Endothelial cell of umbilical vein (primary cell): ENCODE measurements at regions not wholly inside any gene's neighbourhood (a gene's known extent, or its start where the extent isn't known, plus 50 kb on each side); places are given as distances from the start of the nearest gene placed in this dataset.

Experiments
- BruUV-seq: library from RNA; stranded (reverse); fragments of 400-500 nt; replicated peaks from 2 replicates; lab custom pipeline; 2021; lab: Mats Ljungman, UMichigan
- CTCF ChIA-PET: fragments of 300-600, 350-600 bp; sonication (Branson Sonifier 250); formaldehyde crosslinking; loops from one replicate; lab custom pipeline; 2021; ENCODE audit warnings: antibody characterized with exemption, inconsistent platforms; lab: Charles Lee
- POLR2A ChIA-PET: fragments of 300-600, 350-600 bp; sonication (Branson Sonifier 250); formaldehyde crosslinking; loops from one replicate; lab custom pipeline; 2021; ENCODE audit warnings: antibody characterized with exemption, inconsistent platforms; lab: Charles Lee
- DNase-seq: peaks from one replicate; pipeline ENCODE4 v3.0.0-alpha.2; 2011; ENCODE audit warnings: low read depth, low spot score
- FAIRE-seq: peaks from 2 replicates; lab custom pipeline; 2011; peaks lifted over from hg19 to GRCh38; lab: Jason Lieb, UNC
- H2AFZ ChIP-seq: 2 replicates; pipeline ENCODE4 v1.6.0; 2012; ENCODE audit warnings: low read depth, low read length, control low read depth, inconsistent platforms
- H3K27ac ChIP-seq: 2 replicates; pipeline ENCODE4 v1.5.1; 2011; ENCODE audit warnings: low read depth, mild to moderate bottlenecking, control low read depth, low read length, moderate library complexity; ENCODE audit not compliant: insufficient read depth
- H3K27me3 ChIP-seq, 2 experiments: 2 replicates each; pipeline versions ENCODE4 v1.6.0 to v1.6.1; 2011; ENCODE audit warnings: low read length in 2 of 2, mixed read lengths in 1 of 2; ENCODE audit not compliant: control insufficient read depth in 2 of 2, insufficient read depth in 2 of 2
- H3K36me3 ChIP-seq, 2 experiments: 2 replicates in 1 of 2; 3 replicates in 1 of 2; pipeline ENCODE4 v1.5.1; 2011; ENCODE audit warnings: low read length in 2 of 2, mild to moderate bottlenecking in 1 of 2, moderate library complexity in 1 of 2; ENCODE audit not compliant: control insufficient read depth in 2 of 2, insufficient read depth in 2 of 2; ENCODE audit errors: extremely low read depth in 1 of 2
- H3K4me1 ChIP-seq: 3 replicates; pipeline ENCODE4 v1.5.1; 2011; ENCODE audit warnings: mild to moderate bottlenecking, low read length; ENCODE audit not compliant: control insufficient read depth, insufficient read depth; ENCODE audit errors: extremely low read depth
- H3K4me2 ChIP-seq: 2 replicates; pipeline ENCODE4 v1.6.1; 2011; ENCODE audit warnings: low read length, control low read depth, mixed read lengths; ENCODE audit not compliant: insufficient read depth
- H3K4me3 ChIP-seq, 3 experiments: fragments of 200-600 bp in 1 of 3; sonication (generic), shearing (Covaris generic) in 1 of 3; replicated peaks in 1 of 3; 2 replicates each; pipeline ENCODE4 v1.5.1; 2011 to 2016; ENCODE audit warnings: control low read depth in 3 of 3, low read length in 3 of 3, mild to moderate bottlenecking in 2 of 3, inconsistent platforms in 1 of 3, low read depth in 1 of 3, moderate library complexity in 1 of 3; ENCODE audit not compliant: insufficient read depth in 1 of 3
- H3K79me2 ChIP-seq: 2 replicates; pipeline ENCODE4 v1.6.0; 2012; ENCODE audit warnings: low read length, inconsistent platforms; ENCODE audit not compliant: control insufficient read depth, insufficient read depth
- H3K9ac ChIP-seq: replicated peaks from 2 replicates; pipeline ENCODE3; 2011; ENCODE audit warnings: low read length, control low read depth; ENCODE audit not compliant: insufficient read depth; ENCODE audit errors: extremely low read depth
- H3K9me1 ChIP-seq: replicated peaks from 3 replicates; pipeline ENCODE4 v1.6.0; 2011; ENCODE audit warnings: mild to moderate bottlenecking, low read length; ENCODE audit not compliant: control insufficient read depth, insufficient read depth; ENCODE audit errors: extremely low read depth
- H3K9me3 ChIP-seq: replicated peaks from 2 replicates; pipeline ENCODE4 v1.5.1; 2012; ENCODE audit warnings: low read length, inconsistent platforms; ENCODE audit not compliant: control insufficient read depth, insufficient read depth
- H4K20me1 ChIP-seq: replicated peaks from 2 replicates; pipeline ENCODE3; 2011; ENCODE audit warnings: mild to moderate bottlenecking, low read length; ENCODE audit not compliant: control insufficient read depth, insufficient read depth; ENCODE audit errors: extremely low read depth
- EZH2 ChIP-seq: IDR thresholded peaks from 2 replicates; pipeline ENCODE4 v1.6.1; 2012; ENCODE audit warnings: borderline replicate concordance, low read depth, mild to moderate bottlenecking, moderate library complexity, low read length, inconsistent platforms; ENCODE audit not compliant: severe bottlenecking
- FOS ChIP-seq: IDR thresholded peaks from 2 replicates; pipeline ENCODE4 v1.6.1; 2011; ENCODE audit warnings: mild to moderate bottlenecking, low read length, moderate library complexity, borderline replicate concordance; ENCODE audit not compliant: insufficient read depth
- GATA2 ChIP-seq: IDR thresholded peaks from 2 replicates; pipeline ENCODE4 v1.7.0; 2011; ENCODE audit warnings: low read depth, mild to moderate bottlenecking, moderate library complexity, mixed read lengths, low read length; ENCODE audit not compliant: insufficient read length, insufficient read depth
- JUN ChIP-seq: IDR thresholded peaks from 2 replicates; pipeline ENCODE4 v1.6.1; 2011; ENCODE audit warnings: borderline replicate concordance, low read depth; ENCODE audit not compliant: insufficient read length, insufficient read depth
- MAX ChIP-seq: IDR thresholded peaks from 2 replicates; pipeline ENCODE4 v1.6.1; 2011; ENCODE audit not compliant: insufficient read depth, insufficient read length
- MYC ChIP-seq: IDR thresholded peaks from one replicate; pipeline ENCODE4 v1.6.1; 2011; ENCODE audit warnings: mild to moderate bottlenecking, low read depth, low read length
- POLR2A ChIP-seq: IDR thresholded peaks from 2 replicates; pipeline ENCODE4 v1.6.1; 2012; ENCODE audit warnings: low read depth, mild to moderate bottlenecking, control low read depth, low read length
- POLR2AphosphoS5 ChIP-seq: IDR thresholded peaks from 2 replicates; pipeline ENCODE4 v1.6.1; 2012; ENCODE audit warnings: low read depth, mild to moderate bottlenecking, control low read depth, low read length, moderate library complexity; ENCODE audit not compliant: insufficient read depth
- dilution Hi-C: fragments of 300-500 bp; cut with MboI; formaldehyde crosslinking; loops from one replicate; pipeline ENCODE4 v1.15.0; 2019; ENCODE audit warnings: low sequenced_read_pairs; ENCODE audit not compliant: extremely low pct_ligation_motif_present
- intact Hi-C: fragments of 100-400 bp; cut with micrococcal nuclease; formaldehyde crosslinking; loops from one replicate; pipeline ENCODE4 v1.10.0; 2022
- TF ChIP-seq, protein P1 (sequence below), 2 donors: IDR thresholded peaks; 1 replicate in 1 of 2; 2 replicates in 1 of 2; pipeline ENCODE4 v1.5.1; 2011; ENCODE audit warnings: low read length in 2 of 2, mild to moderate bottlenecking in 2 of 2, moderate library complexity in 2 of 2, control low read depth in 1 of 2, inconsistent platforms in 1 of 2, low read depth in 1 of 2; ENCODE audit not compliant: insufficient read depth in 1 of 2; ENCODE audit errors: extremely low read depth in 1 of 2

DNA sequence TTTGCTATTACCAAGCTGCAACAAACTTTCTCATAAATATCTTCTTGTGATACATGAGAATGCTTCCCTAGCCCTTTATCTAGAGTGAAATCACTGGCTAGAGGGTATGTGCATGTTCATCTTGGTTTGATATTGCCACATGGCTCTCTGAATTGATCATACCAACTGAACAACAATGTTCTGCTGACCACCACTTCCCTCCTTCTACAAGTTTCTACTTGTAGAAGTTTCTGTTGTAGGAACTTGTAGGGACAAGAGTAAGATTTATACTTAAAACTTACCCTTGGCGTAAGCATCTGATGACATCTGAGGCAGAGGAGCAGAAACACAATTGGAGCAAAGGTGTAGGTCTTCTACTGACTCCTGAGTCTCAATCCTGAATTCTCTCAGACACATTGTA, 86.3 kb upstream of the FAM13C start:
- H3K9me1 ChIP-seq = no peaks in the 10 kb centered on the region
- no peak for TF ChIP-seq POLR2A
- TF ChIP-seq EZH2 = no peak
- TF ChIP-seq, protein P1, sequence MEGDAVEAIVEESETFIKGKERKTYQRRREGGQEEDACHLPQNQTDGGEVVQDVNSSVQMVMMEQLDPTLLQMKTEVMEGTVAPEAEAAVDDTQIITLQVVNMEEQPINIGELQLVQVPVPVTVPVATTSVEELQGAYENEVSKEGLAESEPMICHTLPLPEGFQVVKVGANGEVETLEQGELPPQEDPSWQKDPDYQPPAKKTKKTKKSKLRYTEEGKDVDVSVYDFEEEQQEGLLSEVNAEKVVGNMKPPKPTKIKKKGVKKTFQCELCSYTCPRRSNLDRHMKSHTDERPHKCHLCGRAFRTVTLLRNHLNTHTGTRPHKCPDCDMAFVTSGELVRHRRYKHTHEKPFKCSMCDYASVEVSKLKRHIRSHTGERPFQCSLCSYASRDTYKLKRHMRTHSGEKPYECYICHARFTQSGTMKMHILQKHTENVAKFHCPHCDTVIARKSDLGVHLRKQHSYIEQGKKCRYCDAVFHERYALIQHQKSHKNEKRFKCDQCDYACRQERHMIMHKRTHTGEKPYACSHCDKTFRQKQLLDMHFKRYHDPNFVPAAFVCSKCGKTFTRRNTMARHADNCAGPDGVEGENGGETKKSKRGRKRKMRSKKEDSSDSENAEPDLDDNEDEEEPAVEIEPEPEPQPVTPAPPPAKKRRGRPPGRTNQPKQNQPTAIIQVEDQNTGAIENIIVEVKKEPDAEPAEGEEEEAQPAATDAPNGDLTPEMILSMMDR (IDR thresholded peaks at IDR 0.05; ENCODE audit: extremely low read depth in 1 of 2, insufficient read depth in 1 of 2, low read depth in 1 of 2, low read length in 2 of 2) = no peak
- TF ChIP-seq FOS = no peak
- no peak for TF ChIP-seq POLR2AphosphoS5
- TF ChIP-seq MYC = no peak
- no peak for TF ChIP-seq JUN
- no peaks in the 10 kb centered on the region for H3K36me3 ChIP-seq
- no peaks in the 10 kb centered on the region for H4K20me1 ChIP-seq
- no peaks in the 10 kb centered on the region for H3K79me2 ChIP-seq
- no peaks in the 10 kb centered on the region for H3K9me3 ChIP-seq
- no peaks in the 10 kb centered on the region for H3K4me1 ChIP-seq
- dilution Hi-C loops = no loop called here
- intact Hi-C loops = no loop called here
- no TSS peak for BruUV-seq
- no peak for FAIRE-seq
- ChIA-PET CTCF (interaction anchor here (0.7 kb wide), 1 partner anchor 705 kb away, joined by 3 read pairs; no protein-coding TSS in a partner anchor), POLR2A (no interaction called here)
- no peak overlapping the region for H3K4me3 ChIP-seq
- no peak overlapping the region for H3K9ac ChIP-seq
- H3K4me2 ChIP-seq = no peak overlapping the region
- no peak overlapping the region for H3K27ac ChIP-seq
- H2AFZ ChIP-seq = no peak overlapping the region
- H3K27me3 ChIP-seq = no peaks in the 10 kb centered on the region
- no peak for DNase-seq

DNA sequence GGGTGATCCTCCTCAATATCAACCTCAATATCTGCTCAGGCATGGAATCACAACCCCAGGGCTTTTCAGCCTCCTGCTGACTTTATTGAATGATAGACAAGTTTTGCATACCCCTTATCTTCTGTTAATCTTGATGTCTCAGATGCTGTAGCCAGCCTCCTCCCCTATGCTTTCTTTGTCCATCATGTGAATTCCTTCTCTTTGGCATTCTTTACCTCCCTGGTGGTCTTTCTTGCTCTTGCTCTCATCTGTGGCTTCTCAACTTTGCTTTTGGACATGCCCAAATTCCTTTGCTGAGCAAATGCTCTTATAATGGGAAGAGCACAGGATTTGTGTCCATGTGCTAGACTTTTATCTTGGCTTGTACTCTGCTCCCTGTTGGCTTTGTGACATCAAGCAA, 73.4 kb upstream of the FAM13C start:
- intact Hi-C loops = no loop called here
- Histone ChIP-seq H3K9ac (no peak overlapping the region), H2AFZ (no peak overlapping the region), H3K4me2 (no peak overlapping the region), H3K27me3 (no peaks in the 10 kb centered on the region), H3K79me2 (no peaks in the 10 kb centered on the region), H3K4me1 (no peaks in the 10 kb centered on the region), H3K9me1 (no peaks in the 10 kb centered on the region), H4K20me1 (no peaks in the 10 kb centered on the region), H3K4me3 (no peak overlapping the region), H3K9me3 (no peaks in the 10 kb centered on the region), H3K36me3 (no peaks in the 10 kb centered on the region), H3K27ac (no peak overlapping the region)
- no peak for TF ChIP-seq JUN
- TF ChIP-seq POLR2A = no peak
- no peak for TF ChIP-seq MYC
- no peak for TF ChIP-seq EZH2
- no peak for TF ChIP-seq POLR2AphosphoS5
- no peak for TF ChIP-seq GATA2
- TF ChIP-seq, protein P1 (IDR thresholded peaks at IDR 0.05; ENCODE audit: extremely low read depth in 1 of 2, insufficient read depth in 1 of 2, low read depth in 1 of 2, low read length in 2 of 2) = no peak
- no peak for TF ChIP-seq FOS
- no peak for TF ChIP-seq MAX
- dilution Hi-C loops = no loop called here
- no peak for DNase-seq
- FAIRE-seq = no peak
- ChIA-PET POLR2A (no interaction called here), CTCF (no interaction called here)
- BruUV-seq = no TSS peak
